Stimulated activated CD8-positive, alpha-beta memory T cell treated with anti-CD3 and anti-CD28 coated beads, Interleukin-15, amount 100 ng/mL, for 1 hour (primary cell): ENCODE measurements at regions not wholly inside any gene's neighbourhood (a gene's known extent, or its start where the extent isn't known, plus 50 kb on each side); places are given as distances from the start of the nearest gene placed in this dataset.

ENCODE experiments used
- DNase-seq: peaks from one replicate; pipeline ENCODE4 v3.0.0-alpha.2; 2020; ENCODE audit warnings: low read depth

DNA sequence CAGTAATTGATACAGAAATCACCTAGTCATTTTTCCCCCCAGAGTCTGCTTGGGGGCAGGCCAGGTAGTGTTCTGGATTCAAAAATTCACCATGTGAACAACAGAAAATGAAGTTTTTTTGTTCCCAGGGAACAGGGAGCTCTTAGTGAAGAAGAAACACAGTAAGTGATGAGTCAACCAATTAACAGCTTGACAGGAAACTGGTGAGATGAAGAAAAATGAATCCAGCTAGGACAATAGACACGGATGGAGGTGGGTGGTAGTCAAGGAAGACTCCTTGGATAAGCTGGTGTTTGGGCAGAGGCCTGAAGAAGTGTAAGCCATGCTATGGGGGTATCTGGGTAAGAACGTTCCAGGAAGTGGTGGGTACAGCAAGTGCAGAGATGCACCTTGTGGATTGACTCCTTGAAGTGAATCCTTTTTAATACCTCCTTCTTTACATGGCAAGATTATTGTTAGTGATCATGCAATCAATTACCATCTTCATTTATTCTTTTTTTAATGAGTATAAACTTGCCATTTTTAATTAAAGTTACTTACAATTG, 339.9 kb upstream of the RGMA start:
- no peak for DNase-seq

DNA sequence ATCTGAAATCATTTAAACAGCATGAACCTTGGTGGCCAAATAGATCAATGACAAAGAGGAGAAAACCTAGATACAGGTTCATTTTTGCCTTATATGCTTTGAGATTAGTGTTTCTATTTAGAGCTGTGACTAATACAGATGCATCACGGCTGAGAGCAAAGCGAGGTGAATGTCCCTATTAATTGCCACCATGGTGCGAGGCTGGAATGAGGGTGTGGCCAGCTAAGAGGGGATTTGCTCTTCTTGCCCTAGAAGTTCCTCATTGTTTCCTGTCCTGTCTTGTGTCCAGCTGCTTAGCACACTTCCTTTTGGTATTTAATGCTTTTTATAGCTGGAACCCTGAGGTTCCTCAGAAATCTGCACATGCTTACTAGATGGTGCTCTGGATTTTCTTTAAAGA, 339.1 kb upstream of the RGMA start:
- DNase-seq, result no peak

DNA sequence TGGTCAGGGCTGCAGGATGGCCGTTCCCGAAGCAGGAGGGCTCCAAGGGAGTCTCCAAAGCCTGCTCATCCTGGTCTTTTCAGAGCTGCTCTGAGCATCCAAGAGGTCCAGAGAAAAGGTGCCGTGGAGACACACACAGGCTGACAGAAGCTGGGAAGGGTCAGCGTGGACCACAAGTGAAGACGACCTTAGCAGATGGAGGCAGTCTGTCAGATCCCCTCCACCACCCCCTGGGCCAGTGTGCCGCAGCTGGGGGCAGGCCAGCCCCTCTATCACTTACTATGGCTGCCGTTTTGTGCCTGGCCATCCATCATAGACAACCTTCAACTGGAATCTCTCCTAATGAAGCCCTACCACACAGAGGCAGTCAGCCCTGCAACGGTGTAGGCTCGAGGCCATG, 335.1 kb upstream of the RGMA start:
- DNase-seq, result no peak

DNA sequence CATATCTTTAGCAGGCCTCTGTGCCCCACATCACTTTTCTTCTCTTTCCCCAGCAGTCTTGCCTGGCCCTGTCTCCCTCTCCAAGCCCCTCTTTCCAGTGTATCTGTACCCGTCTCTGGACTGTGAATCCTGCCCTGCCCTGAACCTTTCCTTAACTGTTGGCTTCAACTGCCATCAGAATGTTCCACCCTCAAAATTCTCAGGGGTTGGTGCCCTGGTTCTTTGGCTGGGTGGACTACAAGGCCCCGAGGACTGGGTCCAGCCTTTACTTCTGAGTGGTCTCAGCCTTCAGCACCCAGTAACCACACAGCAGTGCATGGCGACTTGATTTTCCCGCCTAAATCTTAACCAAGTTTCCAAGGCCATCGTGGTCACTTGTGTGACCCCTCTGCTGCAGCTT, 333.5 kb upstream of the RGMA start:
- no peak for DNase-seq

DNA sequence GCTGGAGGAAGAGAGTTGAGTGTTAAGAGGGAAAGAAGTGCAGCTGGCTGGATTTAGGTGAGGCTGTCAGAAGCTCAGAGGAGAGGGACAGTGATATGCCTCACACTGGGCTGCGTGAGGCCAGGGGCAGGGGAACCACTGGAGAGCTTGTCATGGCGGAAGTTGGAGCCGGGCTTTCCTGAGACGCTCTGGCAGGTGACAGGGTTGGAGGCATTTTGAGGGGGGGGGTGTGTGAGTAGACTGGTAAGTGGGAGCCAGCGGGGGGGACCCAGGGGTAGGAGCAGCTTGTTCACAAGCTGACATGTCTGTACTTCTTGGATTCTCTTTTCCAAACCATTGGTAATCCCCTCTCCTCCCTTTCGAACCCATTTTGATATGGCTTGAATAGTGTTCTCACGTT, 331.5 kb upstream of the RGMA start:
- no peak for DNase-seq

DNA sequence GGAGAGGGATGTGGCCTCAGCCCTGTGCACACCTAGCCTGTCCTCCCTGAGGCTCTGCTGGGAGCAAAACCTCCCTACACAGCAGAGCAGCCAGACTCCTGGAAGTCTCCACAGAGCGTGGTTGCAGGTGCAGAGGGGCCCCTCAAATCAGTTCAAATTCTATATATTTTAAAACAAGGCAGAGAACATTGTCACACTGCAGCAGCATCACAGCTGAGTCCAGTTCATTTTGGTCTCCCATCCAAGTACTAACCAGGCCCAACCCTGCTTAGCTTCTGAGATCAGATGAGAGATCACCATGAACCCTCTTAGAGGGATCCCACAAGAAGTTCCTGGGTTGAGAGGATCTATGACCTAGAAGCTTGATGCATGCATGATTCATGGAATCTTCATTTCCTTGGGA, 331.0 kb upstream of the RGMA start:
- no peak for DNase-seq

DNA sequence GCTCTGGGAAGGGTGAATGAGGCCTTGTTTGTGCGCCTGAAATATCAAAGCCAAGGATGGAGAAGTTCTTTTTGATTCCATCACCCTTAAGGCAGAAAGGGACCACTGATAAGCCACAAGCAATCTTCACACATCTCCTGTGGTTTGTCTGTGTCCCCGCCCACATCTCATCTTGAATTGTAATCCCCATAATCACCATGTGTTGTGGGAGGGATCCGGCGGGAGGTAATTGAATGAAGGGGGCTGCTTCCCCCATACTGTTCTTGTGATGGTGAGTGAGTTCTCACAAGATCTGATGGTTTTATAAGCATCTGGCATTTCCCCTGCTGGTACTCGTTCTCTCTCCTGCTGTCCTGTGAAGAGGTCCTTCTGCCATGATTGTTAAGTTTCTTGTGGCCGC, 329.6 kb upstream of the RGMA start:
- no peak for DNase-seq

DNA sequence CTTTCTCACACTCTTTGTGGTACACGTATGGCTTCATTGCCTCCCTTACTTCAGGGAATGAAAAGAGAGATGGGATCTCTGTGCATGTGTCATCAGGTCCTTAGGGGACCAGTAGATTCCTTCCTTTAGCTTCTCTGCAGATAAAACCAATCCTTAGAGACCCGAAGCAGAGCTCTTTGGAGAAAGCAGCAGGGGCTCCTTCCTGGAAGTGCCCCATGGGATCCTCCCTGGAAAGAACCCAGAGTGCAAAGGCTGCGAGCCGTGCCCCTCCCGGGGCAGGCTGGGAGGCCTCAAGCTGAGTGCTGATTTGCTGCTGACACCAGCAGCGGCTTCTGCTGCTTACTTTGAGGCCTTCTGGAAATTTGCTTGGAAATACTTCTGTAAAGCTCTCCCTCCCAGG, 328.6 kb upstream of the RGMA start:
- no peak for DNase-seq

DNA sequence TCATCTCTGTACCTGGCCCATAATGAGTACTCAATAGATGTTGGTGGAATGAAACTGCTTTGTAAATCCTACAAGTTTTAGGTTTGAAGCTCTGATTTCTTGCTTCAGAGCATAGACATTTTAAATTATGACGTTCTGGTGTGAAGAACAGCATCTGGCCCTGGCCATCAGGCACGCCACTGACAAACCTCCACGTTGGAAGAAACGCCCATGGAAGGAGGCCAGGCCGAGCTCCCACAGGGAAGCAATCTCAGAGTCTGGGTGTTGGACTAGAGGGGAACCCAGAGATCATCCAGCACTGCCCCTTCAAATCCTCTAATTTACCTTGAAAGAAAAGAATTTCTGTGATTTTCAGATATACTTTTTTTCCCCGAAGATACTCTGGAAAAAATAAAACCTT, 328.1 kb upstream of the RGMA start:
- no peak for DNase-seq

DNA sequence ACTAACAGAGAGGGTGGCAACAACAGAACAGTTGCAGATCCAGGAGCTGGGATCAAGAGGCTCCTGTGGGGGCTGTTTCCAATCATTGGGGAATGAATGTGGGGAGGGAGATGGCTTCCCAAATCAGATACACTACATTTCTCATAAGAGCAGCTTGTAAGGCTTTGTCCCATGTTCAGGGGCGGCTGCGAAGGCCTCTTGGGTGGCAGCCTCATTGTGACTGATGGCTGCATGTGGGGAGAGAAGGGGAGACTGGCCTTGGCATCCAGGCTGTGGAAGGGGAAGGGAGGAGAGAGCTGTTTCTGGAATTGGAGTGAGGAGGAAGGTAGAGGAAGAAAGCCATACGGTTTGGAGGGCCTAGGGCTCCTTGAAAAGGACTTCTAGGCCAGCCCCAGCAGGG, 326.6 kb upstream of the RGMA start:
- no peak for DNase-seq

DNA sequence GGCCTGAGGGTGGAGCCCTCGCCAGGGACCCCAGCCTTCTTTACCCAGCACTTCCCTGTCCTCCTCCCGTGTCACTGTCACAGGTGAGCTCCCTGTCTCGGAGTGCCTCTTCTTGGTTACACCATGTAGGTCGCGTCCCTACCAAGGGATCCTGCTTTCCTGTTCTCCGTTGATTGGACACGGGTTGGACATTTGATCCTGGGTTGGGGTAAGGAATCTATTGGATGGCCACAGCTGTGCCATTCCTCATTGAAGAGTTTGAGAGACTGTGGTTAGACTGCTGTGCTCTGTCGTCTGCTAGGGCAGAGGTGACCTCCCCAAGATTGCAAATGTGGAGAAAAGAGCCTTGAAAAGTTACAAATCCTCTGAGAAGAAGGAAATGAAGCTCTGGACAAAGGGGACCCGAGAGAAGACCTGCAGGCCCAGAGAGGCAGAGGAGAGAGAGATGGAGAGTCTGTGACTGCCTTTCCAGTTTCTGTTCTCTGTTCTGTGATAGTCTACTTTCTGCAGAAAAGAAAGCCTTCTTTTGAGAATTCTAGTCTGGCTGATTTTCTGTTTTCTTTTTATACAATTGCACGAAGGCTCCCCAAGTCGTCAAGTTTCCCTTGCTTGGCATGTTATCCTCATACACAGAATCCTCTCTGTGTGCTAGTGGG, 325.7 kb upstream of the RGMA start:
- no peak for DNase-seq

DNA sequence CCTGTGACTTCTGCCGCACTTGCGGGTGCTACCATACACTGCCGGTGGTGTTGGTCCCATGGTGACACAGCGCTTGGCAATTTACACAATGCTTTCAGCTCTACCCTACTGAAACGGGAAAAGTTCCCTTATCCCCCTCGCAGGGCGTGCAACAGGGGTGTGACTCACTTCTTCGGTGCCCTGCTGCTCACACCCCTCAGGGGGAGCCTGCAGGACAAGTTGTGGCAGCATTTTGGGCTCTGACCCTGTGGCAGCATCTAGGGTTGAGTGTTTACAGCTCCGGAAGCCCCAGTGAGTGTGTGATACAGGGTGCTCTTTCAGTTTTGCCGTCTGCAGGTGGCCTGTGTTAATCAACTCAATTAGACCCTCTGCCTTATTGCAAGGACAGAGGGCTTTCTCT, 324.7 kb upstream of the RGMA start:
- no peak for DNase-seq

DNA sequence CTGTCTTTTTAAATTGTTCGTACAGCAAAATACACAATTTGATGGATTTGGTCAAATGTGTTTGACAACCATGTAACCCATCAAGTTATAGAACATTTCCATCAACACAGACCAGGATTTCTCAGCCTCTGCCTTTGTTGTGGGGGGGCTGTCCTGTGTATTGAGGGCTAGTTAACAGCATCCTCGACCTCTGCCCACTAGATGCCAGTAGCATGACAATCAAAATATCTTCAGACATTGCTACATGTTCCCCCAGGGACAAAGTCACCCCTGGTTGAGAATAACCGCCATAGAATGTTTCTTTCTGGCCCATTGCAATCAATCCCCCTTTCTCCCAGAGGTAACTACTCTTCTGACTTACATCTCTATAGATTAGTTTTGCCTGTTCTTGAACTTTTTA, 310.1 kb upstream of the RGMA start:
- DNase-seq, result no peak

DNA sequence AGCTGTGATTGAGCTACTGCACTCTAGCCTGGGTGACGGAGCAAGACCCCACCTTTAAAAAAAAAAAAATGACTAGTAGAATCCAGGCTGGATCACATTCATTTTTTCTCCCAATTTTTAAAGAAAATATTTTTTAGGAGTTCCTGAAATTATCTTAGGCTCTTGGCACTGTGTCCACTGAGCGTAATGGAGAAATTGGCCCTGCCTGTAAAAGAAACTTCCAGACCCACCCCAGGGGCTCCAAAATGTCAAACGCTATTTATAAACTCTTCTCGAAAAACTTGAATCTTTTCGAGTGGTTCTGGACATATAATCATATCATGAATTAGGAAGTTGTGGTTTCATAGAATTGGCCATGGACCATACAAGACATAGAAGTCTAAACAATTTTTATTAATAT, 300.2 kb upstream of the RGMA start:
- no peak for DNase-seq

DNA sequence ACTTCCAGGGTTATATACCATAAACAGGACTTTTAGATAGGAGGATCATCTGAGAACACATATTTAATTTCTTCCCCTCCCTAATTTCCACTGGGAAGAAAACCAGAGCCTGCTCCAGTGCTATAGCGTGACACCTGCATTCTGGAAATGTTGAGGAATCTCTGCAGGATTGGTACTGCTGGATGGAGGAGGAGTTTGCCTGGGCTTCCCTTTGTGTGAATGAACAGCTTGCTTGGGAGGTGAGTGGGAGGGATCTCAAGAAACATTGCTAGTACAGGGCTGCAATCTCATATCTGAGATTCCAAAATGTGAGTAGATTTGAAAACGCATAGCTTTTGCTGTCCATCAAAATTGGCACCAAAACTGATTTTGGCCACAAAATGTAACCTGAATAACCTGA, 295.9 kb upstream of the RGMA start:
- no peak for DNase-seq

DNA sequence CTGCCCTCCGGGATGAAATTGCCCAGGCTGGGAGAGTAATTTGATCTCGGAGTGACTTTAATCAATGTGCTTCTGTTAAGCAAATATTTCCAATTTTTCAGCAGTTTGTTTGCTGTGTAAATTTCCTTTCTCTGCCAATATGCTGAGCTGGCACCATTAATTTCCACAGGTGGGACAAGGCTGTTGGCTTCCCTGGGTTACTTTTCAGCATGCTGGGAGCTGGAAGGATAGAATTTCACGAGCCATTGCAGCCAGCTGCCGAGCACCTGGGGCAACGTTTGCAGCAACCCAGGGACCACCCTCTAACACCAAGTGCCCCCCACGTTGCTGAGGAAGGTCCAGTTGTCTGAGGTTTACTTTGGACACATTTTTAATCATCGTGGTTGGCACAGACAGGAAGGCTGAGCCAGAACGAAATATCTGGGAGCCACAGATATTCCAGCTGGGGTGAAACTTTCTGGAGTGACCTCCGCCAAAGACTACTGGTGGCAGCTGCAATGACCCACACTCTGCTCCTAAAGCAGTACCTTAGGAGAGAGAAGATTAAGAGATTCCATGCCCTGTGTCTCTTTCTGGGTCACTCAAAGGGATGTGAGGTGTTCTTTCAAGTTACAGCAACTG, 293.3 kb upstream of the RGMA start:
- DNase-seq, result no peak

DNA sequence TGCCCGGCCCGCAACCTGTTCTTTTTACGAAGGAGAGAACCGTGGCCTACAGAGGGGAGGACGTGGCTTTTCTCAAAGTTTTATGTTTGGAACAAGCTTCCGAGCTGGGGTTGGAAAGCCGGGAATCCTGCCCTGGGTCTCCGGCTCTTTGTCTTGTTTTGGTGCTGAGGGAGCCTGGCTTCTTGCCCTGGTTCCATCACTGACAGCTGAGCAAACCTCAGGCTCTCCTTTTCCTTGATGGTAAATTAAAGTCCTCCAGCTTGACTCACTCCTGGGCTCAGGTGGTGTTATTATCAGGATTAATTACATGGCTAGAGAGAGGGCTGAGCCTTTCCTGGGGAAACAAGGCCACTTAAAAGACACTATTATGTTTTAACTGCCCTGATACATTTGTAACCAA, 289.5 kb upstream of the RGMA start:
- no peak for DNase-seq

DNA sequence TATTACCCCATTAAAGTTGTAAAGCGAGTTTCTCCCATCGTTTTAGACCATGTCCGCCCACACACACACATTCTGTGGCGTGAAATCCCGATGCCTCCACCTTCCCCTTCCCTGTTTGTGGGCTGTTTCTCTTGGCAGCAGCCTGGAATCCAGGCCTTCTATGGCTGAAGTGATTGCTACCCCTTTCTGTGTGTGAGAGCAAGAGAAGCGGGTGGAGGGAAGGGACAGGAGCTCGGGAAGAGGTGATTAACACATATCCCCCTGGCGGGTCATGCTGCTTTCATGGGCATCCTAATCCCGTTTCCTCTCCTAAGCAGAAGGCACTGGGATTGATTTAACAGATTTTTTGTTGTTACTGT, 283.8 kb upstream of the RGMA start:
- no peak for DNase-seq

DNA sequence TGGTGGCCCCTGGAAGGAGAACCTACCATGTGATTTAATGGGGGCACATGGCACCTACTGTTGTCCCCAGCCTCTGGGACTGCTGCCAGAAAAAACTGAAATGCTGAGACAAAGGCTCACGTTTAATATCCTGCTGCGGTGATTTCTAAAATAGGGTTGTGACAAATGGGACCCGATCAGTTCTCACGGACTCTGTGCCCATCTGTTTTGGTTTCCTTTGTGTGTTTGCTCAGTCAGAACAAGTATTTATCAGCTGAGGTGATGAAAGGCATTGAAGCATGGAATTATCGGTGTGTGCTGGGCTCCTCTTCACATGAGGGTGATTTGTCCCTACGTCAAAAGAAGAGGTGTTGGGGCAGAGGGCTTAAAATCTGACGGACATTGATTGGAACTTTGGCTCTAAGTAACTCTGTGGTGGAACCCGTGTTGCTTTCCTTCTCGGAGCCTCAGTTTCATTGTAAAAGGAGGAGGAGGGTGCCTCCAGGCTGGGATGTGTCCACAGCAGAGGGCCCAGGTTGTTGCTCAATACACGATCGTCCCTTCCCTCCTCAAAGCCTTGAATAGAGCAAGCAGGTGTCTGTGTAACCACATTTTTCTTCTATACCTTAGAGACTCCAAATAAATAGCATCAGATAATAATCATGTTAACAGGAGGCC, 283.3 kb upstream of the RGMA start:
- DNase-seq, result no peak

DNA sequence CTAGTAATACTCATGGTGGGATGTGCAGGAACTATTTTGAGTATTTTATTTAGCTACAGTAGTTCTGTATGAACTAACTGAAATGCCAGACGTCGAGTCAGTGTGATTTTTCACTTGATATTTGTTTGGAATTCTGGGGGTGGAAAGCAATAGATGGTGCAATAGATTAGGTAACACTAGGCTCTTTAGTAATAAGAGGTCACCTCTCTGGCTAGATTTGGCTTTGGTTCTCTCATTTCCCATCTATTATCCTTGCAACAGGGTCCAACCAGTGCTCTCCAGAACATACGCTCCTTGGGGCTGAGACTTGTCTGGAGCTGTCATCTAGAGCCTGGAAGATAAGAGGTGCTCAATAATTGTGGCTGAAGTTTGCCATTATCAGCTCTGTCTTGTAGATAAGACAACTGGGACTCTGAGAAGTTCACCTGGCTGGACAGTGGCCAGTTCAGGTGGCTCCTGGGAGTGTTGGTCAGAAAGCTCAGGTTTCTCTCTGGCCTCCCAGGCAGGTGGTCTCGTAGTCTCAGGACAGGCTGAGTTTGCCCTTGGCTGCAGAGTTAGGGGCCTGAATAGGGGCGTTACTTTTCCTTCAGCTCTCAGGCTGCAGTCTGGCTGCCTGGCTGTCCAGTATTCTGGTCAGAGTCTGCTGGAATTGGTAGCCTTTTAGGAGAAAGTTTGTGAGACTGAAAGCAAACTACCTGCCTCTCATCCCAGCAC, 277.5 kb upstream of the RGMA start:
- DNase-seq, result no peak

DNA sequence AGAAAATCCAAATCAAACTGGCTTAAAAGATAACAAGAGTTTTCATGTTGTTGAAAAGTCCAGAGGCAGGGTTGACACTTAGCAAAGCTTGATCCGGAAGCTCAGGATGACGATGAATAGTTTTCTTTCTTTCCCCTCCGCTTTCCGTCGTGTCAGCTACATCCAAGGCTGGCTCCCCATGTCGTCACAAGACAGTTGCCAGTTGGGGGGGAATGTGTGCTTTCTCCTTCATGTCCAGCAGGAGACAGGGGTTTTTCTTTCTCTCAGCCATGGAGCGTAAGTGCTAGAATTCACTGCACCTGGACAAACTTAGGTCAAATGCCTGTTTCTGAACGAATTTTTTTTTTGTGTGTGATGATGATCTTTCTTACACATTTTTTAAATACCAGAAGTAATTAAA, 273.8 kb upstream of the RGMA start:
- DNase-seq, result no peak

DNA sequence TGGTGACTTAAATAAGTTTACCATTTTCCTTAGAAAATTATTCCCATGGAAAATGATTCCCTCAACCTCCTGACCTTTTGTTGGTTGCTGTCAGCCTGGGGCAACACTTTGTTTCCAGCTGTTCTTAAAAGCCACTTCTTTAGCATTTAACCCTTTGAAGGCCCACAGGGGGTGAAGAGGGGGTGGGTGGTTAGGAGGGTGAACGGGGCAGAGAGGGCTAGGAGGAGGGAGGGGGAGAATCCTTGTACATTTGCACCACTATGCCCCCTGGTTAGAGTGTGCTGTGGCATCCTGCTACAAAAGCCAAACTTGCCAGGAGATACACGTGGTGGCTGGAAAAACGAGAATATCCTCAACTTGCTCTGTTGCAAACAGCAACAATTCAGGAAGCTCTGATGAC, 273.2 kb upstream of the RGMA start:
- no peak for DNase-seq

DNA sequence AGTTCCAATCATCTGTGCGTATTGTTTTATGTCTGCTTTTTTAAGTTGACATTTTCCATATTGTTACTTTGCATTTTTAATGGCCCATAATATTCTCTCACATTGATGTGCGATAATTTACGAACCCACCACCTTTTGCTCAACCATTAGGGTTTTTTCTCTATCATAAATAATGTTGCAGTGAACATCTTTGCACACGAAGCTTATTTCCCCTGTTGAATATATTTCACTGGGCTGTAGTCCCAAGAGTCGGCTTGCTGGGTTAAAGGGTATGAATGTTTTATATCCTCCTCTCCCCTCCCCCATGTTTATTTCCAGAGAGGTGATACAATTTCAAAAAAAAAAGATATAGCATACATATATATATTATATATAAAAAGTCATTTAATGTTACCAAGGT, 272.7 kb upstream of the RGMA start:
- no peak for DNase-seq
